Upper lobe of right lung (tissue), 1 donor: ENCODE measurements at regions not wholly inside any gene's neighbourhood (a gene's known extent, or its start where the extent isn't known, plus 50 kb on each side); places are given as distances from the start of the nearest gene placed in this dataset.
A peak's percentile ranks its signal among the peaks of the same experiment; 100 is the strongest.

Experiments
- ATAC-seq: fragments of 200-7000 bp; cut with Tn5 transposase; one replicate; pipeline ENCODE4 v1.9.1; 2020; ENCODE audit warnings: mild to moderate bottlenecking, moderate library complexity
- DNase-seq: peaks from one replicate; pipeline ENCODE4 v3.0.0-alpha.2; 2020
- H3K27ac ChIP-seq: fragments of 200-600 bp; one replicate; pipeline ENCODE4 v1.8.0; 2022
- H3K27me3 ChIP-seq: fragments of 200-600 bp; one replicate; pipeline ENCODE4 v1.8.0; 2022; ENCODE audit warnings: mild to moderate bottlenecking
- H3K36me3 ChIP-seq: fragments of 200-600 bp; one replicate; pipeline ENCODE4 v1.8.0; 2022
- H3K4me1 ChIP-seq: fragments of 200-600 bp; one replicate; pipeline ENCODE4 v1.8.0; 2022
- H3K4me3 ChIP-seq: fragments of 200-600 bp; one replicate; pipeline ENCODE4 v1.8.0; 2022; ENCODE audit warnings: mild to moderate bottlenecking
- H3K9me3 ChIP-seq: fragments of 200-600 bp; one replicate; pipeline ENCODE4 v1.8.0; 2022
- CTCF ChIP-seq: fragments of 200-600 bp; IDR thresholded peaks from one replicate; pipeline ENCODE4 v1.8.0; 2022; ENCODE audit warnings: antibody characterized with exemption
- intact Hi-C: fragments of 100-400 bp; cut with DNase I; formaldehyde crosslinking; loops from one replicate; pipeline ENCODE4 v1.11.0; 2022
- donor health status: DM: no; HTN: yes; CAD: no; lungs with severe emphysema.

- intact Hi-C loops: no loop called here
- H3K4me3 ChIP-seq: no peak overlapping the region
- ATAC-seq: no peak
- TF ChIP-seq CTCF: no peak
- H3K27ac ChIP-seq: no peak overlapping the region
- no peak for DNase-seq
- H3K4me1 ChIP-seq: no peaks in the 10 kb centered on the region
- no peaks in the 10 kb centered on the region for H3K27me3 ChIP-seq
- H3K36me3 ChIP-seq: no peaks in the 10 kb centered on the region
- H3K9me3 ChIP-seq: no peaks in the 10 kb centered on the region
Measured at GRCh38 chr4:115865736-115866135, 752.3 kb upstream of the NDST4 start.

DNA sequence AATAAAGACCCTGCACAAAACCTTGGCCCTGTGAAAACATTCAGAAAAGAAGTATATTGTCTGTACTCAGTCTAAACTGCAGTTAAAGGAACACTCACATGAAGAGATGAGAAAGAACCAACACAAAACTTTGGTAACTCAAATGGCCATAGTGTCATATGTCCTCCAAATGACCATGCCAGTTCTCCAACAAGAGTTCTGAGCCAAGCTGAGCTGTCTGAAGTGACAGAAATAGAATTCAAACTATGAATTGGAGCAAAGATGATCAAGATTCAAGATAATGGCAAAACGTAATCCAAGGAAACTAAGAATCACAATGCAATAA lies 739.3 kb upstream of the NDST4 start:
- no peak overlapping the region for H3K4me3 ChIP-seq
- H3K36me3 ChIP-seq: no peaks in the 10 kb centered on the region
- no peaks in the 10 kb centered on the region for H3K4me1 ChIP-seq
- H3K27me3 ChIP-seq: no peaks in the 10 kb centered on the region
- intact Hi-C loops: no loop called here
- H3K27ac ChIP-seq: no peak overlapping the region
- DNase-seq: no peak
- ATAC-seq: no peak
- H3K9me3 ChIP-seq: no peaks in the 10 kb centered on the region
- no peak for TF ChIP-seq CTCF

DNA sequence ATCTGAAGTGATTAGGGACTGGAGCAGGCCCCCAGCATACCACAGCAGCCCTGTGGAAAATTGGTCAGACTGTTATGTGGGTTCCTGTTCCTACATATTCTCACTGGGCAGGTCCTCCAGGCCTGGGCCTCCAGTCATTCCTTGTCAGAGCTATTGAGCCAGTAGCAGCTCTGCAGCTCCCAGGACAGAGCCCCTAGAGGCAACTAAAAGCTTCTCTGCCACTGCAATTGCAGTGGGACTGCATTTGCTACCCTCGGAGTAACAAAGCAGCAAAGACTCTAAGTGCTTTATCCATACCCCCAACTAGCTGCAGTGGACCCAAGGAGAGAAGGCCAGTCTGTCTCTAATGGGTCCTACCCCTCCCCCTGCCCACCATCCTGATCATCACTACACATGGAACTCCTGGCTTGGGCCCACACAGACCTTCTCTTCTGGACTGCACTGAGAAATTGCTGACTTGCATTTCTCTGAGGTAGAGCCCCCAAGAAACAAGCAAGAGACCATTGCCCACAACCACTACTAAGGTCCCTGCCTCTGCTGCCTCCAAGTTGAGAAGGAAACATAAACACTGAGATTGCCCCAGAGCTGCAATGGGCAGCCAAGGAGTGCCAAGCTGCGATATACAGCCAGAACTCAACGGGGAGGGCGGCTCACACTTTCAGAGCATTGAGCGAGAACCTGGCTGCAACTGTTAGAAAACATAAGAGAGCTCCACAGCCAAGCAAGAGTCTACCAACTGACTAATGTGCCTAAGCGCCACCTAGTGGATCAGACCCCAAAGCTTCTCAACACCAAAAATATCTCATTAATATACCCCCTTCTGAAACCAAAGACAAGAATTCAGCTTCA lies 738.7 kb upstream of the NDST4 start:
- intact Hi-C loops: no loop called here
- ATAC-seq: peak; percentile 87
- no peak overlapping the region for H3K27ac ChIP-seq
- H3K4me1 ChIP-seq: no peaks in the 10 kb centered on the region
- no peaks in the 10 kb centered on the region for H3K9me3 ChIP-seq
- TF ChIP-seq CTCF: peak; percentile 58
- no peaks in the 10 kb centered on the region for H3K36me3 ChIP-seq
- no peak overlapping the region for H3K4me3 ChIP-seq
- no peak for DNase-seq
- H3K27me3 ChIP-seq: no peaks in the 10 kb centered on the region

- TF ChIP-seq CTCF: no peak
- intact Hi-C loops: no loop called here
- Histone ChIP-seq H3K4me1 (no peaks in the 10 kb centered on the region), H3K36me3 (no peaks in the 10 kb centered on the region), H3K27ac (no peak overlapping the region), H3K4me3 (no peak overlapping the region), H3K9me3 (no peaks in the 10 kb centered on the region), H3K27me3 (no peaks in the 10 kb centered on the region)
- DNase-seq (no peak), ATAC-seq (no peak)
Measured at GRCh38 chr4:115850799-115851509, 737.5 kb upstream of the NDST4 start.

DNA sequence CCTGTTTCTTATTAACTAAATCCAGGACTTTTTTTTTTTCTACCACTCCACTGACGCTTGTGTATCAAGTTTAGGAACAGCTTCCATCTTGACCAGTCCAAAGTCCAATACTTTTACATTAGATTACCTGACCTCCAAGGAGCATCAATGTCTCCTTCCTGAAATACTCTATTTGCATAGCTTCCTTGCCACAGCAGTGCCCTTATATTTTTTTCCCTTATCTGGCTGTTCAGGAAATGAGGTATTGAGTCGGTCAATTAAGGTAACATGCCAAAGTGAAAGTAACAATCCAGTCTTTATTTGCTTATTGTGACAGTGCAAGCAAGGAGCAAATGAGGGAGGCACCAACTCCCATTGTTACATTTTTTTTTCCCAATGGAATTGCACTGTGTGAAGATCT lies 730.8 kb upstream of the NDST4 start:
- ATAC-seq: no peak

More for the DNA sequence above, 730.8 kb upstream of the NDST4 start:
- TF ChIP-seq CTCF: no peak
- Histone ChIP-seq H3K9me3 (no peaks in the 10 kb centered on the region), H3K27me3 (no peaks in the 10 kb centered on the region), H3K36me3 (no peaks in the 10 kb centered on the region), H3K4me3 (no peak overlapping the region), H3K4me1 (no peaks in the 10 kb centered on the region), H3K27ac (no peak overlapping the region)
- DNase-seq: no peak
- intact Hi-C loops: no loop called here
